RWPE1 (cell line): ENCODE measurements at regions not wholly inside any gene's neighbourhood (a gene's known extent, or its start where the extent isn't known, plus 50 kb on each side); places are given as distances from the start of the nearest gene placed in this dataset.

Experiments
- CTCF ChIA-PET: fragments of 350-600 bp; sonication (Branson Sonifier 250); formaldehyde crosslinking; extraction: SDS; loops from one replicate; lab custom pipeline; 2021; lab: Yijun Ruan, JAX
- POLR2A ChIA-PET: fragments of 400-600 bp; formaldehyde crosslinking; extraction: SDS; loops from one replicate; lab custom pipeline; 2020; ENCODE audit warnings: antibody characterized with exemption; ENCODE audit not compliant: low non-redundant PET; lab: Yijun Ruan, JAX
- DNase-seq: peaks from one replicate; pipeline ENCODE4 v3.0.0; 2012; ENCODE audit warnings: low spot score
- H3K27ac ChIP-seq: fragments of 450-650 bp; 2 replicates; pipeline ENCODE4 v1.5.1; 2017
- TF ChIP-seq, protein P1 (sequence below): fragments of 450-650 bp; conservative IDR thresholded peaks from 2 replicates; pipeline ENCODE4 v1.5.1; 2017; ENCODE audit warnings: low read depth, mild to moderate bottlenecking

DNA sequence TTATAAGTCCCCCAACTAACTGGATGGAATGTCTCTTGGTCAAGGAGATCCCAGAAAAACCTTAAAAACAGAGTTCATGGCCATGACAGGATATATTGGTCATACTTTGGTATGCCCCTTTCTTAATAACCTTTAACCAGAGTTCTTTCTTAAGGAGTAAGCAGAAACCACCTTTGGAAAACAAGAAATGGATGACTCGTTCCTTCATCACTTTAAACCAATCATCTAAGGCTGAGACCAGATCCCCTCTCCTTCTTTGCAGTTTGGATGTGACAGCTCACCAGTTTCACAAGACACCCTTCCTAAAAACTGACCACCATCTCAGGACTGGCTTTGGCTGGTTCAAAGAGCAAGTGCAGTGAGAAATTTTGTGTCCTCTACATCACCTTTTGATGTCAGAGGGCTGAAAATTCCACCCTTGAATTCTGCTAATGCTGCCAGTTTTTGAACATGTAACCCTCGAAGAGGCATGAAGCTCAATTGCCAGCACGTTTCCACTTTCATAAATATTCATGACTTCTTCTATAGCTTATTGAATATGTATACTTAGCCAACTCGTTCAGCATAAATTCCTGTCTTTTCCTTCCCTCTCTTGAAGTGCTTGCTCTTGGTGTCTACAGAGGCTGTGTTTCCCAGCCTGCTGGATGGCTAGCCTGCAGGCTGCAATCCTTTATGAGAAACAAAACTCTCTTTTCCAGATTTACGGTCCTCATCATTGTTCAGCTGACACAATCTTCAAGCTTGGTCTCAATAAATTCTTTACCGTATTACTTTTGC lies 1323.5 kb upstream of the TMEFF2 start:
- ChIA-PET CTCF (no interaction called here), POLR2A (no interaction called here)

DNA sequence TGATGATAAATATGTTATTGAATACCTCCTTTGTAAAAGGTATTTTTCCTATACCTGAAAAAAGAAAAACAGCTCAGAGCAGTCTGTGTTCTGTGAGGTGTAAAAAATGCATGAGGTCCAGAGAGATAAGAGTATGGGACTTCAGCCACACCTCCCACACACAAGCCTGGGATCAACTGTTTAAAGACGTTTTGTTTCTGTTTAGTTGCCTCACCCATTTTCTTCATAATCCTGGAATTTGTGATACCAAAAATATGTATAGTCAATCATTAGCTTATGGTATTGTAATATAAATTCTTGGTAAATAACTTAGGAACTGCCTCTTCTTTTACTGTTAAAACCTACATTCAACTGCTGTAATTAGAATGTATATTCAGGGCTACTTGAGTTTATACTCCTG lies 1322.9 kb upstream of the TMEFF2 start:
- TF ChIP-seq, protein P1, sequence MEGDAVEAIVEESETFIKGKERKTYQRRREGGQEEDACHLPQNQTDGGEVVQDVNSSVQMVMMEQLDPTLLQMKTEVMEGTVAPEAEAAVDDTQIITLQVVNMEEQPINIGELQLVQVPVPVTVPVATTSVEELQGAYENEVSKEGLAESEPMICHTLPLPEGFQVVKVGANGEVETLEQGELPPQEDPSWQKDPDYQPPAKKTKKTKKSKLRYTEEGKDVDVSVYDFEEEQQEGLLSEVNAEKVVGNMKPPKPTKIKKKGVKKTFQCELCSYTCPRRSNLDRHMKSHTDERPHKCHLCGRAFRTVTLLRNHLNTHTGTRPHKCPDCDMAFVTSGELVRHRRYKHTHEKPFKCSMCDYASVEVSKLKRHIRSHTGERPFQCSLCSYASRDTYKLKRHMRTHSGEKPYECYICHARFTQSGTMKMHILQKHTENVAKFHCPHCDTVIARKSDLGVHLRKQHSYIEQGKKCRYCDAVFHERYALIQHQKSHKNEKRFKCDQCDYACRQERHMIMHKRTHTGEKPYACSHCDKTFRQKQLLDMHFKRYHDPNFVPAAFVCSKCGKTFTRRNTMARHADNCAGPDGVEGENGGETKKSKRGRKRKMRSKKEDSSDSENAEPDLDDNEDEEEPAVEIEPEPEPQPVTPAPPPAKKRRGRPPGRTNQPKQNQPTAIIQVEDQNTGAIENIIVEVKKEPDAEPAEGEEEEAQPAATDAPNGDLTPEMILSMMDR = no peak
- H3K27ac ChIP-seq = no peak overlapping the region
- POLR2A ChIA-PET = no interaction called here
- no peak for DNase-seq
- CTCF ChIA-PET = no interaction called here

More for the DNA sequence above, 1323.5 kb upstream of the TMEFF2 start:
- peak; percentile 32 for DNase-seq
- H3K27ac ChIP-seq = no peak overlapping the region
- TF ChIP-seq, protein P1 = no peak

DNA sequence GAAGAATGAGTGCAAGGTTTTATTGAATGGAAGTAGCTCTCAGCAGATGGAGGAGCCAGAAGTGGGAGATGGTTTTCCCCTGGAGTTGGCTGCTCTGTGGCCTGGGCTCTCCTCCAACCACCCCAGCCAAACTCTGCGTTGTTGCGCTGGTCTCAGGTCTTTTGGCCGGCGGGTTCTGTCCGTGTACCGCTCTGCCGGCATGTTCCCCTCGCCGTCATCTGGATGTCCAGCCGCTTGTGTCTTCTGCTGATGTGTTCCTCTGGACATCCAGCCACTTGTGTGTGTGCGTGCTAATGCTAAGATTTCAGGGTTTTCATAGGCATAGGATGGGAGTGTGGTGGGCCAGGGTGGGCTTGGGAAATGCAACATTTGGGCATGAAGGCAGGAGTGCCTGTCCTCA lies 1311.3 kb upstream of the TMEFF2 start:
- ChIA-PET POLR2A (no interaction called here), CTCF (no interaction called here)
- no peak for DNase-seq
- H3K27ac ChIP-seq = no peak overlapping the region
- TF ChIP-seq, protein P1 = no peak

DNA sequence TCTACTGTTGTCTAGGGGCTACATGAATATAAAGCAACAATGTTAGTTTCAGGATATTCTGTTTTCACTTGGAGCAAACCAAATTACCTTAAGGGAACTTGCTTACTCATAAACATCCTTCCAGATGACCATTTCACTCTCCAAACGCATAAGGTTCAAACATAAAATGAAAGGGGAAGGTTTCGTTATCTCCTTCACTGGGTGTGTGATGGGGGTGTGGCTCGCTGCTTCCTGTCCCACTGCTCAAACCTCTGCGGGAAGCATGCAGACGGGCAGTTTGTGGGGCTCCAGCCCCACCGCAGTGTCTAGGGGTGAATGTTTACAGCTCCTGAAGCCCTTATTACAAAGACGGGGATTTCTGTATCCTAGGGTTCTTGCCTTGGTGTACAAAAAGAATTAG lies 1310.9 kb upstream of the TMEFF2 start:
- POLR2A ChIA-PET = no interaction called here
- TF ChIP-seq, protein P1 = no peak
- no peak overlapping the region for H3K27ac ChIP-seq
- CTCF ChIA-PET = no interaction called here
- no peak for DNase-seq

DNA sequence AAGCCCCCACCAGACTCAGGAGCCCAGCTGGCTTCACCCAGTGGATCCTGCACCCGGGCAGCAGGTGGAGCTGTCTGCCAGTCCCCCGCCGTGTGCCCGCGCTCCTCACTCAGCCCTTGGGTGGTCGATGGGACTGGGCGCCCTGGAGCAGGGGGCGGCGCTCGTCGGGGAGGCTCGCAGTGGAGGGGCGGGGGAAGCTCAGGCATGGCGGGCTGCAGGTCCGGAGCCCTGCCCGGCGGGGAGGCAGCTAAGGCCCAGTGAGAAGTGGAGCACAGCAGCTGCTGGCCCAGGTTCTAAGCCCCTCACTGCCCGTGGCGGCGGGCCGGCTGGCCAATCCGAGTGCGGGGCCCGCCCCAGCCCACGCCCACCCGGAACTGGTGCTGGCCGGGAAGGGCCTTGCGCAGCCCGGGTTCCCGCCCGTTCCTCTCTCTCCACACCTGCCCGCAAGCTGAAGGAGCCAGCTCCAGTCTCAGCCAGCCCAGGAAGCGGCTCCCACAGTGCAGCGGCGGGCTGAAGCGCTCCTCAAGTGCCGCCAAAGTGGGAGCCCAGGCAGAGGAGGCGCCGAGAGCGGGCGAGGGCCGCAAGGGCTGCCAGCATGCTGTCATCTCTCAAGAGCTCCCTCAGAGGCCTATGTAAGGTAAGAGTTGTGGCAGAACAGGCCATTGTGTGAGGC lies 1307.8 kb upstream of the TMEFF2 start:
- ChIA-PET POLR2A (no interaction called here), CTCF (no interaction called here)
- no peak overlapping the region for H3K27ac ChIP-seq
- TF ChIP-seq, protein P1 = no peak
- no peak for DNase-seq

DNA sequence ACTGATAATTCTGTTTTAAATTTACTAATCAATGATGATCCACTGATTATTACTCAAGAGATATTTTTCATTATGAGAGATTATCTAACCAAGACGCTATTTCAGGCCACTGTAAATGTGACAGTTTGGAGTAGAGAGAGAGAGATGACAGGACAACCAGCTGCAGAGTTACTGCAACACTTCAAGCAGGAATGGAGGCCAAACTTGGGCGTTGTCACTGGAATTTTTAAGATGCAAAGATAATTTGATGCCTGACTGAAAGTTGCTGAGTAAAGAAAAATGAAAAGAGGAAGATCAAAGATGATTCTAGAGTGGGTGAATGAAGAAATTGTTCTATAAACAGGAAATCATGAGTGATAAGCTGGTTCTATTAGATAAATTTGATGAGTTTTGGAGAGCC lies 1302.1 kb upstream of the TMEFF2 start:
- ChIA-PET POLR2A (no interaction called here), CTCF (no interaction called here)
- no peak overlapping the region for H3K27ac ChIP-seq
- no peak for DNase-seq
- TF ChIP-seq, protein P1 = no peak
